Activated naive CD8-positive, alpha-beta T cell (primary cell): ENCODE measurements at regions not wholly inside any gene's neighbourhood (a gene's known extent, or its start where the extent isn't known, plus 50 kb on each side); places are given as distances from the start of the nearest gene placed in this dataset.
"Not testable (repeated sequence)": the region's sequence is repeated elsewhere in the genome, so short reads cannot be mapped to it uniquely, and the experiment has no call there.

Experiments
- H3K27ac Mint-ChIP-seq: one replicate; pipeline ENCODE4 v1.8.0; 2021; ENCODE audit warnings: mixed read lengths
- H3K27me3 Mint-ChIP-seq: one replicate; pipeline ENCODE4 v1.8.0; 2021; ENCODE audit warnings: mixed read lengths
- H3K36me3 Mint-ChIP-seq: one replicate; pipeline ENCODE4 v1.8.0; 2021; ENCODE audit warnings: mixed read lengths
- H3K4me1 Mint-ChIP-seq: one replicate; pipeline ENCODE4 v1.8.0; 2021; ENCODE audit warnings: low read depth, mixed read lengths
- H3K4me3 Mint-ChIP-seq: one replicate; pipeline ENCODE4 v1.8.0; 2021; ENCODE audit warnings: mild to moderate bottlenecking, mixed read lengths
- H3K9me3 Mint-ChIP-seq: one replicate; pipeline ENCODE4 v1.8.0; 2021; ENCODE audit warnings: low read depth, mixed read lengths

DNA sequence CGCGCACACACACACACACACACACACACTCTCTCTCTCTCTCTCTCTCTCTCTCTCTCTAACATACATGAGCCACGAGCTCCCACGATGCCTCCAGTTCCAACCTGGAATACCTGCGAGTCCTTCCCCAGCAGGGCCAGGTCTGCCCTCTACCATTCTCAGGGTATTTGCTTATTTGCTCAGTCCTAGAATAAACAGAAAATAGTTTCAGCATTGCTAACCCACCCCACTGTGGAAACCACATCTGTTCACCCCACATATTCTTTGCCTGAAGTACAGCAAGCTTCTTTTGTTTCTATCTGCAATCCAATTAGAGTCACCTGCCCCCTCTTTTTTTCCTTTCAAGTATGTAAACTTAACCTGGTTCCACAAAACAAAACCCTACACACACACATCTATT is 174.0 kb upstream of the ZNF469 start:
- H3K9me3 Mint-ChIP-seq, H3K4me1 Mint-ChIP-seq, H3K27me3 Mint-ChIP-seq, H3K36me3 Mint-ChIP-seq, H3K27ac Mint-ChIP-seq, H3K4me3 Mint-ChIP-seq: not testable (repeated sequence)

GRCh38 chr16:88209579-88209978 is 173.2 kb upstream of the ZNF469 start:
- H3K4me3 Mint-ChIP-seq, H3K27me3 Mint-ChIP-seq, H3K27ac Mint-ChIP-seq, H3K4me1 Mint-ChIP-seq, H3K36me3 Mint-ChIP-seq, H3K9me3 Mint-ChIP-seq: not testable (repeated sequence)

GRCh38 chr16:88213937-88214336 is 168.8 kb upstream of the ZNF469 start:
- H3K9me3 Mint-ChIP-seq, H3K4me3 Mint-ChIP-seq, H3K36me3 Mint-ChIP-seq, H3K27me3 Mint-ChIP-seq, H3K27ac Mint-ChIP-seq, H3K4me1 Mint-ChIP-seq: not testable (repeated sequence)

GRCh38 chr16:88221001-88221761 is 161.6 kb upstream of the ZNF469 start:
- not testable (repeated sequence) for H3K27me3 Mint-ChIP-seq, H3K9me3 Mint-ChIP-seq, H3K36me3 Mint-ChIP-seq, H3K4me1 Mint-ChIP-seq, H3K27ac Mint-ChIP-seq, H3K4me3 Mint-ChIP-seq

DNA sequence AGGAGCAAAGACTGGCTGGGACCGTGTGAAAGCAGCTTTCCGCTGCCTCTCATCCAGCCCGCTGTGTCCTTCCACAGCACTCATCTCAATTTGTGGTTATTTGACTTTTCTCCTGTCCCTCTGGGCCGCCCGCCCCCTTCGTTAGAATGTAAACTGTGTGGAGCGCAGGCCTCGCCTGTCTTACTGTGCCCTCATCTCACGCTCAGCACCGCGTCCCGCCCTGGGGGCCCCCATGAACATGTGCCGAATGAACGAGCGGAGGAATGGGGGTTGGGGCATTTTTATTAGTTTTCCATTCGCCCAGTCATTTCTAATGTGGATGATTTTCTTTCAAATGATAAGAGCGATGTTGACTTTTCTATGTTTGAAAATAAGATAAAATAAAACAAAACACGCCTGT is 159.1 kb upstream of the ZNF469 start:
- not testable (repeated sequence) for H3K4me3 Mint-ChIP-seq, H3K9me3 Mint-ChIP-seq, H3K36me3 Mint-ChIP-seq, H3K4me1 Mint-ChIP-seq, H3K27me3 Mint-ChIP-seq, H3K27ac Mint-ChIP-seq

DNA sequence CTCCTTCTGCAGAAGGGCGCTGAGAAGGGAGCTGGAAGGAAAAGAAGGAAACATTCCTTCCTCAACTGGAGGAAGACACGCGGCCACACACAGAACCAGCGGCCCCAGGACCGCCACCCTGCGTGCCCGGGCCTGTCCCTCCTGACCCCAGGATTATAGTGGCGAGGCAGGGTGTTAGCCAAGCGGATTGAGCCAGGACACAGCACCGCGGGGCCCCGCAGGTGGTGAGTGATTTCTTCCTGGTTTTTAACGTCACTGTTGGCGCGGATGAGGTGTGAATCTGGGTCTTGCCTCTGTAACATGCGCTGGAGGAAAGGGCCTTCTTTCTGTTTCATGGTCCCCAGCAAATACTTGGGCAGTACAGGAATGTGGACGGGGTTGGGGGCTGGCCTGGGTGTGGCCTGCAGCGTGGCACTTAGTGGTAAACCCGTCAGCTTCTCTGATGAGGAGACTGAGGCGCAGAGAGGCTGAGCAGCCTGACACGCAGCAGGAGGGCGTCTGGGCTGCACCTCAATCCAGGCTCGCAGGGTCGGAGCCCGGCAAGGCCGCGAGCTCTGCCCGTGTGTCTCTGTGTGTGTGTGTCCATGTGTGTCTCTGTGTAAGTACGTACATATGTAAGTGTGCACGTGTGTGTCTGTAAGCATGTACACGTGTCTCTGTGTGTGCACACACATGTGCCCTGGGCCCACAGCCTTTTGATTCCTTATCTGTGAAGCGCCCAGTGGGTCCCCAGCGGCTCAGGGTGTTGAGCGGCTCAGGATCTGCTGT is 158.4 kb upstream of the ZNF469 start:
- not testable (repeated sequence) for H3K4me1 Mint-ChIP-seq, H3K27me3 Mint-ChIP-seq, H3K36me3 Mint-ChIP-seq, H3K4me3 Mint-ChIP-seq, H3K27ac Mint-ChIP-seq, H3K9me3 Mint-ChIP-seq

DNA sequence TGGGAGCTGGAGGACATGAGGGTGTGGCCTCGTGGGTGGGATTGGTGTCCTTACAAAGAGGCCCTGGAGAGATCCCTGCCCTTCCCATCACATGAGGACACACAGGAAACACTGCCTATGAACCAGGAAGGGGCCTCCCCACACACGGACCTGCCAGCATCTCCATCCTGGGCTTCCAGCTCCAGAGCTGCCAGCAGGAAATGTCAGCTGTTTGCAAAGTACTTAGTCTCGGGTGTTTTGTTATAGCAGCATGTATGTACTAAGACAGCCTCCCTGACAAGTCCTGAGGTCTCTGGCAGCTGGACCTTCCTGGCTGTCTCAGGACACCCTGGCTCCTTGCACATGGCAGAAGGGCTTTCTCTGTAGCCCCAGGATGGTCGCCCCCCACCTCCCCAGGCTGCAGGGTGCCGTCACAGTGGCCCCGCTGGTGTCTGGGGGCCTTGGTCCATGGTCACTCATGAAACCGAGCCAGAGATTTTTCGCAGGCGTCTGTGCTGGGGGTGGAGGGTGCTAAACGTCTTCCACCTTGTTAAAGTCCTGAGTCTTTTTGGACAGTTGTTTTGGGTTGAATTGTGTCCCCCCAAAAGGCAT is 157.0 kb upstream of the ZNF469 start:
- H3K4me3 Mint-ChIP-seq, H3K27ac Mint-ChIP-seq, H3K27me3 Mint-ChIP-seq, H3K36me3 Mint-ChIP-seq, H3K4me1 Mint-ChIP-seq, H3K9me3 Mint-ChIP-seq: not testable (repeated sequence)

DNA sequence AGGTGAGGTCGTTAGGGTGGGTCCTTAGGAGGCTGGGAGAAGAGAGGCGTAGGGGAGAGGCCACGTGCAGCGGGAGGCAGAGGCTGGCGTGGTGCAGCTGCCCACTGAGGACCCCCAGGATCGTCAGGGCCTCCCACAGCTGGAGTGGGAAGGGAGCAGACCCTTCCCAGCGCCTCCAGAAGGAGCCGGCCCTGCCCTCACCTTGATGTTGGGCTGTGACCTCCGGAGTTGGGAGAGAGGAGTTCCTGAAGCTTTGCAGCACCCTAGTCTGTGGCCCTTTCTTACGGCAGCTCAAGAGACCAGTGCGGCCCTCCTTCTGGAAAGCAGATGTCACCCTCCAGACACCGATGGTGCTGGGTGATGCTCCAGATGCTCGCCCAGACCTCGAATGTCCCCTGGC is 156.5 kb upstream of the ZNF469 start:
- not testable (repeated sequence) for H3K9me3 Mint-ChIP-seq, H3K4me3 Mint-ChIP-seq, H3K4me1 Mint-ChIP-seq, H3K27ac Mint-ChIP-seq, H3K27me3 Mint-ChIP-seq, H3K36me3 Mint-ChIP-seq

DNA sequence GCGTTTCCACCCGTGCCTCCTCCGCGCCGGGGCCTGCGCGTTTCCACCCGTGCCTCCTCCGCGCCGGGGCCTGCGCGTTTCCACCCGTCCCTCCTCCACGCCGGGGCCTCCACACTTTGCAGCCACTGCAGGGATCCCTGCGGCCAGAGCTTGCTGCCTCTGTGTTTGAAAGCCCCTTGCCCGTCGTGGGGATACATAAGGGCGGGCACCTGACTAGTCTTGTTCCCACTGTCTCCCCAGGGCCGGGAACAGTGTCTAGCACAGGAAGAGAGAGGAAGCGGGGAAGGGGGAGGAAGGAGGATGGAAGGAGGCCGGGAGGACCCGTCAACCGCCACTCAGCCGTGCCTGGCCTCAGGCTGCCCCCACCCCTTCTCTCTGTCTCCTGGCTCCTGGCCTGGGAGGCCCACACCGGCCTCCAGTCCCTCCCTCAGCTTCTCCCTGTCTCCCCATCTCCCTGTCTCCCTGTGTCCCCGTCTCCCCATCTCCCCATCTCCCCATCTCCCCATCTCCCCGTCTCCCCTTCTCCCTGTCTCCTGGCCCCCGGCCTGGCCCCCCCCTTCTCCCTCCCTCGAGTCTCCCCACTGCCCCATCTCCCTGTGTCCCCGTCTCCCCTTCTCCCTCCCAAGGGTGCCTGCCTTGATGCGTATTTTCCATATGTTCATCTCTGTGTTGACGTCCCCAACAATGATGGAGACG is 155.6 kb upstream of the ZNF469 start:
- not testable (repeated sequence) for H3K4me3 Mint-ChIP-seq, H3K27ac Mint-ChIP-seq, H3K27me3 Mint-ChIP-seq

GRCh38 chr16:88227722-88228482 is 154.9 kb upstream of the ZNF469 start:
- not testable (repeated sequence) for H3K27ac Mint-ChIP-seq, H3K27me3 Mint-ChIP-seq, H3K9me3 Mint-ChIP-seq, H3K36me3 Mint-ChIP-seq, H3K4me3 Mint-ChIP-seq, H3K4me1 Mint-ChIP-seq

More for the DNA sequence above, 155.6 kb upstream of the ZNF469 start:
- H3K4me1 Mint-ChIP-seq, H3K9me3 Mint-ChIP-seq, H3K36me3 Mint-ChIP-seq: not testable (repeated sequence)

DNA sequence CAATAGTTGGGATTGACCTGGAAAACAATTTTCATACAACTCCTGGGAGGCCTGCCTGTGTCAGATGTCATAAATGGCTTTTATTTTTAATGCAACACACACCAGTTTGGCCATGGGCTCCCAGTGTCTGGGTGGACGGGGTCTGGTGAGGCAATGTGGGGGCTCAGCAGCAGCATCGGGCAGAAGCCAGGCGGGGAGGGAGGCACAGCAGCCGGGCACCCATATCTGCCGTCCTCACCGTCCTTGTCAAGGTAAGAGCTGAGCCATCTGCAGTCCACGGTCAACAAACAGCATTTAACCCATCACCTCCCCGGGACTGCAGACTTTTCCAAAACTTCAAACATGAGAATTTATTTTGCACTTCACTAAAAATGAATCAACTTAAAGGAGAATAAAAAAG is 154.0 kb upstream of the ZNF469 start:
- H3K27ac Mint-ChIP-seq, H3K36me3 Mint-ChIP-seq, H3K4me1 Mint-ChIP-seq, H3K9me3 Mint-ChIP-seq, H3K4me3 Mint-ChIP-seq, H3K27me3 Mint-ChIP-seq: not testable (repeated sequence)

GRCh38 chr16:88229710-88230109 is 153.0 kb upstream of the ZNF469 start:
- H3K27ac Mint-ChIP-seq, H3K9me3 Mint-ChIP-seq, H3K36me3 Mint-ChIP-seq, H3K4me1 Mint-ChIP-seq, H3K4me3 Mint-ChIP-seq, H3K27me3 Mint-ChIP-seq: not testable (repeated sequence)

- not testable (repeated sequence) for H3K27ac Mint-ChIP-seq, H3K9me3 Mint-ChIP-seq, H3K4me3 Mint-ChIP-seq, H3K4me1 Mint-ChIP-seq, H3K36me3 Mint-ChIP-seq, H3K27me3 Mint-ChIP-seq
Measured at GRCh38 chr16:88230276-88230966, 152.3 kb upstream of the ZNF469 start.

DNA sequence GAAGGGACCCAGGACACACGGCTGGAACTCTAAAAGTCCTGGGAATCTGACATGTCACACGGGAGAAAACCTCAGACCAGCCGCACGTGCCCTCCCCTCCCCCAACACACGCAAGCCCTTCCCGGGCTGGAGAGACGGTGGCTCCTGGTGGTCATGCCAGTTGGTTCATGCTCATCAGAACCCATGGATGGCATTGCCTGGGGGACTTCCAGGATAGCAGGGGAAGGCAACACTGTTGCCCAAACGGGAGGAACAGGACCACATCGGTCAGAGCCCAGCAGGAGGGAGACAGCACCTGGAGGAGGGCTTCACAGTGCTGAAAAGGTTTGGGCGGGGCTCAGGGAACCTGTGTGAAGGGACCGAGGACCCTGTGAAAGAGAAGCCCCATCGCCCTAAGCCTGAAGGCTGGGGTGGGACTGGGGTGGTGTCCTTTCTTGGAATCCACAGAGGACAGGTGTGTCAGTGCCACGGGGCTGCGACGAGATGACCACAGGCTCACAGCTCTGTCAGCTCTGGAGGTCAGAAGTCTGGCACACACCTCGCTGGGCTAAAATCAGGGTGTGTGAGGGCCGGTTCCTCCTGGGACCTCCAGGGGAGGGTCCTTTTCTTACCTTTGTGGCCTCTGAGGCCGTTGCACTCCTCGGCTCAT is 151.7 kb upstream of the ZNF469 start:
- not testable (repeated sequence) for H3K36me3 Mint-ChIP-seq

More for the DNA sequence above, 151.7 kb upstream of the ZNF469 start:
- not testable (repeated sequence) for H3K27ac Mint-ChIP-seq, H3K27me3 Mint-ChIP-seq, H3K4me3 Mint-ChIP-seq, H3K4me1 Mint-ChIP-seq, H3K9me3 Mint-ChIP-seq
